ENCODE measurements at regions not wholly inside any gene's neighbourhood (a gene's known extent, or its start where the extent isn't known, plus 50 kb on each side); places are given as distances from the start of the nearest gene placed in this dataset.

- no peak overlapping the region for H2BK12ac ChIP-seq (ENCODE audit: low read depth, low read length)
- no peak overlapping the region for H3K18ac ChIP-seq (ENCODE audit: extremely low read depth, low read length)
- no peak overlapping the region for H2BK5ac ChIP-seq (ENCODE audit: low read depth, low read length)
- H3K27me3 ChIP-seq (replicated peaks in 1 of 4; ENCODE audit: control insufficient read depth in 3 of 4, extremely low read depth in 1 of 4, insufficient read depth in 3 of 4, low read length in 3 of 4), result no peaks in the 10 kb centered on the region
- H3K4me2 ChIP-seq (ENCODE audit: insufficient read depth in 1 of 2, low read depth in 2 of 2, low read length in 2 of 2), result no peak overlapping the region
- H3K9ac ChIP-seq (replicated peaks in 1 of 4; ENCODE audit: extremely low read depth in 1 of 4, low read depth in 3 of 4, low read length in 3 of 4), result no peak overlapping the region
- H2AFZ ChIP-seq (ENCODE audit: low read length), result no peak overlapping the region
- no peak overlapping the region for H4K5ac ChIP-seq (ENCODE audit: insufficient read length, low read depth, low read length)
- H3K9me3 ChIP-seq (ENCODE audit: insufficient read depth in 2 of 2, low read depth in 1 of 2, low read length in 1 of 2), result no peaks in the 10 kb centered on the region
- H3K23me2 ChIP-seq (ENCODE audit: low read depth, low read length), result no peaks in the 10 kb centered on the region
- TF ChIP-seq CBX8 (IDR thresholded peaks at IDR 0.05; ENCODE audit: borderline replicate concordance, low read depth, low read length) (no peak), SIN3A (conservative IDR thresholded peaks at IDR 0.05 in 1 of 2, IDR thresholded peaks at IDR 0.05 in 1 of 2; ENCODE audit: low read depth in 1 of 2, low read length in 2 of 2) (no peak), ZNF274 (IDR thresholded peaks at IDR 0.05; ENCODE audit: borderline replicate concordance, extremely low read depth, low read length) (no peak)
- H4K8ac ChIP-seq (ENCODE audit: extremely low read depth, insufficient read depth, low read length), result no peak overlapping the region
- H3K14ac ChIP-seq (ENCODE audit: insufficient read length), result no peak overlapping the region
- no peak overlapping the region for H2BK20ac ChIP-seq (ENCODE audit: low read length)
- no peak overlapping the region for H3K4ac ChIP-seq (replicated peaks; ENCODE audit: insufficient read length, low read depth, low read length)
- no peak overlapping the region for H3K56ac ChIP-seq (replicated peaks; ENCODE audit: insufficient read length, low read depth, low read length)
- no peak overlapping the region for H3K27ac ChIP-seq (ENCODE audit: low read depth, low read length)
- no peak overlapping the region for H3K23ac ChIP-seq (ENCODE audit: insufficient read length)
- WGBS, 2 experiments (ENCODE audit: extremely low coverage in 1 of 2, insufficient coverage in 1 of 2, insufficient read length in 1 of 2, insufficient replicate concordance in 2 of 2, low coverage in 1 of 2, low lambda C conversion rate in 2 of 2, missing lambda C conversion rate in 1 of 2), result 88% methylated on average over 3 of the region's 3 CpGs; no CpG with 5 or more reads in 1 of the 2 experiments
- H3K79me2 ChIP-seq (ENCODE audit: control insufficient read depth in 1 of 2, insufficient read depth in 2 of 2, low read length in 2 of 2), result no peaks in the 10 kb centered on the region
- no peak overlapping the region for H2BK15ac ChIP-seq (ENCODE audit: low read length)
- H3K4me3 ChIP-seq (ENCODE audit: extremely low read depth in 1 of 4, insufficient read depth in 2 of 4, low read depth in 3 of 4, low read length in 4 of 4), result no peak overlapping the region
- no peak for FAIRE-seq
- no peaks in the 10 kb centered on the region for H3K4me1 ChIP-seq (replicated peaks in 1 of 4; ENCODE audit: control insufficient read depth in 3 of 4, insufficient read depth in 4 of 4, low read length in 3 of 4)
- no peak overlapping the region for H4K91ac ChIP-seq (replicated peaks; ENCODE audit: insufficient read length, low read length)
- H4K20me1 ChIP-seq (replicated peaks in 1 of 2; ENCODE audit: control insufficient read depth in 1 of 2, insufficient read depth in 2 of 2, low read length in 2 of 2), result no peaks in the 10 kb centered on the region
- CTCF ChIA-PET (ENCODE audit: partially characterized antibody), result no interaction called here
- no peaks in the 10 kb centered on the region for H3K79me1 ChIP-seq (ENCODE audit: low read depth, low read length)
- no peak for DNase-seq (ENCODE audit: low read depth in 1 of 2, low spot score in 2 of 2)
- H2AK5ac ChIP-seq (ENCODE audit: low read depth, low read length), result no peak overlapping the region
- no peaks in the 10 kb centered on the region for H3K36me3 ChIP-seq (ENCODE audit: control insufficient read depth in 2 of 4, insufficient read depth in 4 of 4, low read length in 3 of 4)
- POLR2A ChIA-PET (ENCODE audit: partially characterized antibody), result no interaction called here
- H2BK120ac ChIP-seq (replicated peaks; ENCODE audit: low read depth, low read length), result no peak overlapping the region
Observed at GRCh38 chr15:38029736-38030135, 95.3 kb downstream of the TMCO5A start.
